ENCODE measurements at regions not wholly inside any gene's neighbourhood (a gene's known extent, or its start where the extent isn't known, plus 50 kb on each side); places are given as distances from the start of the nearest gene placed in this dataset.

GRCh38 chr1:5645929-5646328 lies 346.3 kb downstream of the NPHP4 start:
- Histone ChIP-seq H3K36me3 (ENCODE audit: control insufficient read depth in 1 of 2, insufficient read depth in 2 of 2, low read length in 2 of 2) (no peaks in the 10 kb centered on the region), H3K9me3 (ENCODE audit: control insufficient read depth in 1 of 2, low read length in 2 of 2) (peaks cover 0 to 6% of the 10 kb centered on the region in 2 donors), H3K27me3 (ENCODE audit: low read depth, low read length) (no peaks in the 10 kb centered on the region), H3K4me1 (ENCODE audit: control insufficient read depth in 1 of 2, insufficient read depth in 2 of 2, low read length in 2 of 2) (no peaks in the 10 kb centered on the region), H3K27ac (ENCODE audit: low read length) (no peak overlapping the region), H3K4me3 (ENCODE audit: low read depth in 1 of 2, low read length in 2 of 2) (no peak overlapping the region)

GRCh38 chr1:5645135-5645399 lies 347.2 kb downstream of the NPHP4 start:
- Histone ChIP-seq H3K27ac (ENCODE audit: low read length) (no peak overlapping the region), H3K9me3 (ENCODE audit: control insufficient read depth in 1 of 2, low read length in 2 of 2) (peaks cover 0 to 6% of the 10 kb centered on the region in 2 donors), H3K4me1 (ENCODE audit: control insufficient read depth in 1 of 2, insufficient read depth in 2 of 2, low read length in 2 of 2) (no peaks in the 10 kb centered on the region), H3K27me3 (ENCODE audit: low read depth, low read length) (no peaks in the 10 kb centered on the region), H3K4me3 (ENCODE audit: low read depth in 1 of 2, low read length in 2 of 2) (no peak overlapping the region), H3K36me3 (ENCODE audit: control insufficient read depth in 1 of 2, insufficient read depth in 2 of 2, low read length in 2 of 2) (no peaks in the 10 kb centered on the region)

GRCh38 chr1:5644281-5645134 lies 347.7 kb downstream of the NPHP4 start:
- Histone ChIP-seq H3K27me3 (ENCODE audit: low read depth, low read length) (no peaks in the 10 kb centered on the region), H3K9me3 (ENCODE audit: control insufficient read depth in 1 of 2, low read length in 2 of 2) (peaks cover 0 to 6% of the 10 kb centered on the region in 2 donors), H3K36me3 (ENCODE audit: control insufficient read depth in 1 of 2, insufficient read depth in 2 of 2, low read length in 2 of 2) (no peaks in the 10 kb centered on the region), H3K4me1 (ENCODE audit: control insufficient read depth in 1 of 2, insufficient read depth in 2 of 2, low read length in 2 of 2) (no peaks in the 10 kb centered on the region), H3K4me3 (ENCODE audit: low read depth in 1 of 2, low read length in 2 of 2) (no peak overlapping the region), H3K27ac (ENCODE audit: low read length) (no peak overlapping the region)

GRCh38 chr1:5643360-5644107 lies 348.7 kb downstream of the NPHP4 start:
- Histone ChIP-seq H3K4me1 (ENCODE audit: control insufficient read depth in 1 of 2, insufficient read depth in 2 of 2, low read length in 2 of 2) (no peaks in the 10 kb centered on the region), H3K9me3 (ENCODE audit: control insufficient read depth in 1 of 2, low read length in 2 of 2) (peaks cover 0 to 6% of the 10 kb centered on the region in 2 donors), H3K27ac (ENCODE audit: low read length) (no peak overlapping the region), H3K4me3 (ENCODE audit: low read depth in 1 of 2, low read length in 2 of 2) (no peak overlapping the region), H3K36me3 (ENCODE audit: control insufficient read depth in 1 of 2, insufficient read depth in 2 of 2, low read length in 2 of 2) (no peaks in the 10 kb centered on the region), H3K27me3 (ENCODE audit: low read depth, low read length) (no peaks in the 10 kb centered on the region)

- H3K4me3 ChIP-seq (ENCODE audit: low read depth in 1 of 2, low read length in 2 of 2) = no peak overlapping the region
- peaks cover 0 to 6% of the 10 kb centered on the region in 2 donors for H3K9me3 ChIP-seq (ENCODE audit: control insufficient read depth in 1 of 2, low read length in 2 of 2)
- no peak overlapping the region for H3K27ac ChIP-seq (ENCODE audit: low read length)
- no peaks in the 10 kb centered on the region for H3K36me3 ChIP-seq (ENCODE audit: control insufficient read depth in 1 of 2, insufficient read depth in 2 of 2, low read length in 2 of 2)
- H3K4me1 ChIP-seq (ENCODE audit: control insufficient read depth in 1 of 2, insufficient read depth in 2 of 2, low read length in 2 of 2) = no peaks in the 10 kb centered on the region
- no peaks in the 10 kb centered on the region for H3K27me3 ChIP-seq (ENCODE audit: low read depth, low read length)
These were observed 351.4 kb downstream of the NPHP4 start for GRCh38 chr1:5640845-5641244.

- no peaks in the 10 kb centered on the region for H3K27me3 ChIP-seq (ENCODE audit: low read depth, low read length)
- H3K36me3 ChIP-seq (ENCODE audit: control insufficient read depth in 1 of 2, insufficient read depth in 2 of 2, low read length in 2 of 2) = no peaks in the 10 kb centered on the region
- H3K4me3 ChIP-seq (ENCODE audit: low read depth in 1 of 2, low read length in 2 of 2) = no peak overlapping the region
- no peak overlapping the region for H3K27ac ChIP-seq (ENCODE audit: low read length)
- H3K4me1 ChIP-seq (ENCODE audit: control insufficient read depth in 1 of 2, insufficient read depth in 2 of 2, low read length in 2 of 2) = no peaks in the 10 kb centered on the region
- H3K9me3 ChIP-seq (ENCODE audit: control insufficient read depth in 1 of 2, low read length in 2 of 2) = no peaks in the 10 kb centered on the region
These were observed 353.0 kb downstream of the NPHP4 start for GRCh38 chr1:5639106-5639722.

GRCh38 chr1:5638582-5638981 lies 353.6 kb downstream of the NPHP4 start:
- H3K36me3 ChIP-seq (ENCODE audit: control insufficient read depth in 1 of 2, insufficient read depth in 2 of 2, low read length in 2 of 2) = no peaks in the 10 kb centered on the region
- H3K4me1 ChIP-seq (ENCODE audit: control insufficient read depth in 1 of 2, insufficient read depth in 2 of 2, low read length in 2 of 2) = no peaks in the 10 kb centered on the region

GRCh38 chr1:5637171-5637570 lies 355.1 kb downstream of the NPHP4 start:
- H3K36me3 ChIP-seq (ENCODE audit: control insufficient read depth in 1 of 2, insufficient read depth in 2 of 2, low read length in 2 of 2) = no peaks in the 10 kb centered on the region
- H3K27me3 ChIP-seq (ENCODE audit: low read depth, low read length) = no peaks in the 10 kb centered on the region

More at GRCh38 chr1:5638582-5638981, 353.6 kb downstream of the NPHP4 start:
- Histone ChIP-seq H3K4me3 (ENCODE audit: low read depth in 1 of 2, low read length in 2 of 2) (no peak overlapping the region), H3K9me3 (ENCODE audit: control insufficient read depth in 1 of 2, low read length in 2 of 2) (no peaks in the 10 kb centered on the region), H3K27ac (ENCODE audit: low read length) (no peak overlapping the region), H3K27me3 (ENCODE audit: low read depth, low read length) (no peaks in the 10 kb centered on the region)

GRCh38 chr1:5634893-5635292 lies 357.3 kb downstream of the NPHP4 start:
- Histone ChIP-seq H3K4me3 (ENCODE audit: low read depth in 1 of 2, low read length in 2 of 2) (no peak overlapping the region), H3K4me1 (ENCODE audit: control insufficient read depth in 1 of 2, insufficient read depth in 2 of 2, low read length in 2 of 2) (no peaks in the 10 kb centered on the region), H3K27ac (ENCODE audit: low read length) (no peak overlapping the region), H3K27me3 (ENCODE audit: low read depth, low read length) (no peaks in the 10 kb centered on the region), H3K9me3 (ENCODE audit: control insufficient read depth in 1 of 2, low read length in 2 of 2) (no peaks in the 10 kb centered on the region), H3K36me3 (ENCODE audit: control insufficient read depth in 1 of 2, insufficient read depth in 2 of 2, low read length in 2 of 2) (no peaks in the 10 kb centered on the region)

More at GRCh38 chr1:5637171-5637570, 355.1 kb downstream of the NPHP4 start:
- no peak overlapping the region for H3K4me3 ChIP-seq (ENCODE audit: low read depth in 1 of 2, low read length in 2 of 2)
- no peaks in the 10 kb centered on the region for H3K4me1 ChIP-seq (ENCODE audit: control insufficient read depth in 1 of 2, insufficient read depth in 2 of 2, low read length in 2 of 2)
- no peaks in the 10 kb centered on the region for H3K9me3 ChIP-seq (ENCODE audit: control insufficient read depth in 1 of 2, low read length in 2 of 2)
- no peak overlapping the region for H3K27ac ChIP-seq (ENCODE audit: low read length)

- Histone ChIP-seq H3K9me3 (ENCODE audit: control insufficient read depth in 1 of 2, low read length in 2 of 2) (no peaks in the 10 kb centered on the region), H3K27ac (ENCODE audit: low read length) (no peak overlapping the region), H3K4me3 (ENCODE audit: low read depth in 1 of 2, low read length in 2 of 2) (no peak overlapping the region), H3K36me3 (ENCODE audit: control insufficient read depth in 1 of 2, insufficient read depth in 2 of 2, low read length in 2 of 2) (no peaks in the 10 kb centered on the region), H3K27me3 (ENCODE audit: low read depth, low read length) (no peaks in the 10 kb centered on the region), H3K4me1 (ENCODE audit: control insufficient read depth in 1 of 2, insufficient read depth in 2 of 2, low read length in 2 of 2) (no peaks in the 10 kb centered on the region)
These were observed 359.4 kb downstream of the NPHP4 start for GRCh38 chr1:5632814-5633213.

- H3K36me3 ChIP-seq (ENCODE audit: control insufficient read depth in 1 of 2, insufficient read depth in 2 of 2, low read length in 2 of 2) = no peaks in the 10 kb centered on the region
- H3K4me1 ChIP-seq (ENCODE audit: control insufficient read depth in 1 of 2, insufficient read depth in 2 of 2, low read length in 2 of 2) = no peaks in the 10 kb centered on the region
- no peak overlapping the region for H3K27ac ChIP-seq (ENCODE audit: low read length)
- H3K27me3 ChIP-seq (ENCODE audit: low read depth, low read length) = no peaks in the 10 kb centered on the region
- no peaks in the 10 kb centered on the region for H3K9me3 ChIP-seq (ENCODE audit: control insufficient read depth in 1 of 2, low read length in 2 of 2)
- H3K4me3 ChIP-seq (ENCODE audit: low read depth in 1 of 2, low read length in 2 of 2) = no peak overlapping the region
These were observed 360.0 kb downstream of the NPHP4 start for GRCh38 chr1:5632224-5632623.

All from muscle layer of duodenum (tissue), 2 donors.